ENCODE measurements at regions not wholly inside any gene's neighbourhood (a gene's known extent, or its start where the extent isn't known, plus 50 kb on each side); places are given as distances from the start of the nearest gene placed in this dataset.

- Histone ChIP-seq H2AK5ac (ENCODE audit: low read depth, low read length) (no peak overlapping the region), H3K18ac (ENCODE audit: extremely low read depth, low read length) (no peak overlapping the region), H3K23ac (ENCODE audit: insufficient read length) (no peak overlapping the region), H3K56ac (replicated peaks; ENCODE audit: insufficient read length, low read depth, low read length) (no peak overlapping the region), H2BK12ac (ENCODE audit: low read depth, low read length) (no peak overlapping the region), H4K20me1 (replicated peaks in 1 of 2; ENCODE audit: control insufficient read depth in 1 of 2, insufficient read depth in 2 of 2, low read length in 2 of 2) (no peaks in the 10 kb centered on the region), H3K36me3 (ENCODE audit: control insufficient read depth in 2 of 4, insufficient read depth in 4 of 4, low read length in 3 of 4) (no peaks in the 10 kb centered on the region), H2AFZ (ENCODE audit: low read length) (no peak overlapping the region), H3K4me2 (ENCODE audit: insufficient read depth in 1 of 2, low read depth in 2 of 2, low read length in 2 of 2) (no peak overlapping the region), H3K79me1 (ENCODE audit: low read depth, low read length) (no peaks in the 10 kb centered on the region), H2BK15ac (ENCODE audit: low read length) (no peak overlapping the region), H4K5ac (ENCODE audit: insufficient read length, low read depth, low read length) (no peak overlapping the region), H3K4me1 (replicated peaks in 1 of 4; ENCODE audit: control insufficient read depth in 3 of 4, insufficient read depth in 4 of 4, low read length in 3 of 4) (no peaks in the 10 kb centered on the region), H3K27me3 (replicated peaks in 1 of 4; ENCODE audit: control insufficient read depth in 3 of 4, extremely low read depth in 1 of 4, insufficient read depth in 3 of 4, low read length in 3 of 4) (no peaks in the 10 kb centered on the region; a peak in 1 of 7 replicates), H2BK5ac (ENCODE audit: low read depth, low read length) (no peak overlapping the region), H2BK20ac (ENCODE audit: low read length) (no peak overlapping the region), H3K27ac (ENCODE audit: low read depth, low read length) (no peak overlapping the region), H3K79me2 (ENCODE audit: control insufficient read depth in 1 of 2, insufficient read depth in 2 of 2, low read length in 2 of 2) (no peaks in the 10 kb centered on the region), H3K4me3 (ENCODE audit: extremely low read depth in 1 of 4, insufficient read depth in 2 of 4, low read depth in 3 of 4, low read length in 4 of 4) (no peak overlapping the region), H2BK120ac (replicated peaks; ENCODE audit: low read depth, low read length) (no peak overlapping the region), H3K14ac (ENCODE audit: insufficient read length) (no peak overlapping the region), H3K23me2 (ENCODE audit: low read depth, low read length) (no peaks in the 10 kb centered on the region), H3K9me3 (ENCODE audit: insufficient read depth in 2 of 2, low read depth in 1 of 2, low read length in 1 of 2) (no peaks in the 10 kb centered on the region), H3K9ac (replicated peaks in 1 of 4; ENCODE audit: extremely low read depth in 1 of 4, low read depth in 3 of 4, low read length in 3 of 4) (no peak overlapping the region), H4K8ac (ENCODE audit: extremely low read depth, insufficient read depth, low read length) (no peak overlapping the region), H3K4ac (replicated peaks; ENCODE audit: insufficient read length, low read depth, low read length) (no peak overlapping the region), H4K91ac (replicated peaks; ENCODE audit: insufficient read length, low read length) (no peak overlapping the region)
- POLR2A ChIA-PET (ENCODE audit: partially characterized antibody), result no interaction called here
- TF ChIP-seq RAD21 (IDR thresholded peaks at IDR 0.05 in 1 of 2, conservative IDR thresholded peaks at IDR 0.05 in 1 of 2; ENCODE audit: low read depth in 2 of 2, low read length in 2 of 2), result no peak
- no peak for TF ChIP-seq CHD2 (IDR thresholded peaks at IDR 0.05; ENCODE audit: low read length)
- no peak for TF ChIP-seq RNF2 (IDR thresholded peaks at IDR 0.05; ENCODE audit: borderline replicate concordance, low read depth, low read length, missing control alignments, poor library complexity, severe bottlenecking)
- DNase-seq (ENCODE audit: low read depth in 1 of 2, low spot score in 2 of 2), result no peak
- WGBS, 2 experiments (ENCODE audit: extremely low coverage in 1 of 2, insufficient coverage in 1 of 2, insufficient read length in 1 of 2, insufficient replicate concordance in 2 of 2, low coverage in 1 of 2, low lambda C conversion rate in 2 of 2, missing lambda C conversion rate in 1 of 2), result 91% methylated on average over 2 of the region's 2 CpGs; no CpG with 5 or more reads in 1 of the 2 experiments
- no peak for FAIRE-seq
- CTCF ChIA-PET (ENCODE audit: partially characterized antibody), result no interaction called here
These were observed 269.0 kb upstream of the CRBN start for GRCh38 chr3:3448468-3448867.

All from H1 (cell line).